ENCODE measurements at regions not wholly inside any gene's neighbourhood (a gene's known extent, or its start where the extent isn't known, plus 50 kb on each side); places are given as distances from the start of the nearest gene placed in this dataset.

DNA sequence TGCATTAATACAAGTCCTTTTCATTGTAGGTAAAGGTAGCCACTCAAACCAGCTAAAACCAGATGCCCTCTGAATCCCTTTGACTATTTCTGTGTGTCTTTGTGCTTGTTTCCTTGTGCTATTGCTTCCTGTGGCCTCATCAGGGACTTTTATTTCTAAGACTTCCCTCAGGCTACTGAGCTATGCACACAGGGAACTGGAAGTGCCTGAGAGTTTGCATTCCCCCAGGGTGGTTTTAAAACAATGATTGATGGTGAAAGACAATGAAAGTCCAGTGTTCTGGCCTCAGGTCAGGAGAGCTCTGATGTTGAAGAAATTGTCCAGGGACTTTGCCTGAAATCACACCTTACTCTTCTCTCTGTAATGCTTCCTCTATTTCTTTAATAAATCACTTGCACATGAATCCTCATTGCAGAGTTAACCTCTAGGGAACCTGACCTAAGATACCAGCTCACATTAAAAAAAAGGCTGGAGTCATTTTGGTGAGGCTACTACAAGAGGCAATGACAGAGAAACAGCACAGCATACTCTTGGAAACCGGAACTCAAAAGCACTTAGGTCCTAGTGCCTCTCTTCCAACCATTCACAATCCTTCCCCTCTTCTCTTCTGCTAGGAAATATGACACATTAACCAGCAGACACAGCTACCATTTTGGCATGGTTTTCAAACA is 158.1 kb upstream of the NREP start:
- Mint-ChIP-seq H3K36me3 (ENCODE audit: low read depth) (no peaks in the 10 kb centered on the region), H3K4me3 (no peak overlapping the region), H3K27me3 (ENCODE audit: low read depth) (no peaks in the 10 kb centered on the region), H3K9me3 (peaks cover 8% of the 10 kb centered on the region), H3K4me1 (peaks cover 7% of the 10 kb centered on the region), H3K27ac (ENCODE audit: unreplicated experiment) (no peak overlapping the region)
- TF ChIP-seq, protein P1, sequence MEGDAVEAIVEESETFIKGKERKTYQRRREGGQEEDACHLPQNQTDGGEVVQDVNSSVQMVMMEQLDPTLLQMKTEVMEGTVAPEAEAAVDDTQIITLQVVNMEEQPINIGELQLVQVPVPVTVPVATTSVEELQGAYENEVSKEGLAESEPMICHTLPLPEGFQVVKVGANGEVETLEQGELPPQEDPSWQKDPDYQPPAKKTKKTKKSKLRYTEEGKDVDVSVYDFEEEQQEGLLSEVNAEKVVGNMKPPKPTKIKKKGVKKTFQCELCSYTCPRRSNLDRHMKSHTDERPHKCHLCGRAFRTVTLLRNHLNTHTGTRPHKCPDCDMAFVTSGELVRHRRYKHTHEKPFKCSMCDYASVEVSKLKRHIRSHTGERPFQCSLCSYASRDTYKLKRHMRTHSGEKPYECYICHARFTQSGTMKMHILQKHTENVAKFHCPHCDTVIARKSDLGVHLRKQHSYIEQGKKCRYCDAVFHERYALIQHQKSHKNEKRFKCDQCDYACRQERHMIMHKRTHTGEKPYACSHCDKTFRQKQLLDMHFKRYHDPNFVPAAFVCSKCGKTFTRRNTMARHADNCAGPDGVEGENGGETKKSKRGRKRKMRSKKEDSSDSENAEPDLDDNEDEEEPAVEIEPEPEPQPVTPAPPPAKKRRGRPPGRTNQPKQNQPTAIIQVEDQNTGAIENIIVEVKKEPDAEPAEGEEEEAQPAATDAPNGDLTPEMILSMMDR (conservative IDR thresholded peaks at IDR 0.05), result no peak
- DNase-seq (ENCODE audit: low read depth, low spot score), result no peak

DNA sequence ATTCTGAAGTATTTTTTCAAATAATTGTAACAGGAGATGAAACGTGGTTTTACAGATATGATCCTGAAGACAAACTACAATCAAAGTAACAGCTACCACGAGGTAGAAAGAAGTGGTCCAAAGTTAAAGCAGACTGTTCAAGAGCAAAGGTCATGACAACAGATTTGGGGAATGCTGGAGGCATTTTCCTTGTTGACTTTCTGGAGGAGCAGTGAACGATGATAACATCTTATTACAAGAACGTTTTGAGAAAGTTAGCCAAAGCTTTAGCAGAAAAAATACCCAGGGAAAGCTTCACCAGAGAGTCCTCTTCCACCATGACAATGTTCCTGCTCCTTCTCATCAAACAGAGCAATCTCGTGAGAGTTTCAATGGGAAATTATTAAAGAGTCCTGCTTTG is 145.4 kb upstream of the NREP start:
- Mint-ChIP-seq H3K4me1 (no peaks in the 10 kb centered on the region), H3K4me3 (no peak overlapping the region), H3K27me3 (ENCODE audit: low read depth) (no peaks in the 10 kb centered on the region), H3K27ac (ENCODE audit: unreplicated experiment) (no peak overlapping the region), H3K9me3 (peaks cover 15% of the 10 kb centered on the region), H3K36me3 (ENCODE audit: low read depth) (peaks cover 2% of the 10 kb centered on the region)
- no peak for DNase-seq (ENCODE audit: low read depth, low spot score)
- TF ChIP-seq, protein P1 (conservative IDR thresholded peaks at IDR 0.05), result no peak

DNA sequence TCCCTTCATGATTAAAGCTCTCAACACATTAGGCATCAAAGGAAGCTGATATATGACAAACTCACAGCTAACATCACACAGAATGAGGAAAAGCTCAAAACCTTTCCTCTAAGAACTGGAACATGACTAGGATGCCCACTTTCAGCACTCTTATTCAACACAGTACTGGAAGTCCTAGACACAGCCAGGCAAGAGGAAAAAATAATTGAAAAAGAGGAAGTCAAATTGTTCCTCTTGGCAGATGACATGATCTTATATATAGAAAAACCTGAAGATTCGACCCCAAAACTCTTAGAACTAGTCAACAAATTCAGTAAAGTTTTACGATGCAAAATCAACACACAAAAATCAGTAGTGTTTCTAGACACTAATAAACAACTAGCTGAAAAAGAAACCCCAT is 144.3 kb upstream of the NREP start:
- Mint-ChIP-seq H3K4me1 (no peaks in the 10 kb centered on the region), H3K27ac (ENCODE audit: unreplicated experiment) (no peak overlapping the region), H3K27me3 (ENCODE audit: low read depth) (no peaks in the 10 kb centered on the region), H3K36me3 (ENCODE audit: low read depth) (peaks cover 2% of the 10 kb centered on the region), H3K9me3 (peaks cover 15% of the 10 kb centered on the region), H3K4me3 (no peak overlapping the region)
- TF ChIP-seq, protein P1 (conservative IDR thresholded peaks at IDR 0.05), result no peak
- DNase-seq (ENCODE audit: low read depth, low spot score), result no peak

DNA sequence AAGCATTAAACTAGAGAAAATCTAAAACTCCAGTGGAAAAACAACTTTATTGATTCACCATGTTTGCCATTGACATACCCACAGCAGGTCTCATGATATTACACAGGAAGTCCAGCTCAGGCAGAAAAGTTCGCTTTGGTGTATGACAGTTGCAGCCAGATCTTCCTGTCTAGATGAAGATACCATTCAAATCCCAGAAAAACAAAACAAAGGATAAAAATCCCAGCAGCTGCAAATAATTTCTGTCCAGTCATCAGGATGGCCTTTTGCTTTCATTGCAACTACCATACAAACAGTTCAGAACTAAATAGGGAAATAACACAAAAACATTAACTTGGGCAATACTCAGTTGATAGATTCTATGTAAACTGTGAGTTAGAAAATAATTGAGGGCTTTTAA is 136.0 kb upstream of the NREP start:
- DNase-seq (ENCODE audit: low read depth, low spot score), result no peak
- no peaks in the 10 kb centered on the region for H3K4me1 Mint-ChIP-seq
- H3K36me3 Mint-ChIP-seq (ENCODE audit: low read depth), result peaks cover 6% of the 10 kb centered on the region
- H3K27ac Mint-ChIP-seq (ENCODE audit: unreplicated experiment), result no peak overlapping the region
- no peaks in the 10 kb centered on the region for H3K27me3 Mint-ChIP-seq (ENCODE audit: low read depth)
- TF ChIP-seq, protein P1 (conservative IDR thresholded peaks at IDR 0.05), result no peak
- H3K4me3 Mint-ChIP-seq, result no peak overlapping the region
- peaks cover 12% of the 10 kb centered on the region for H3K9me3 Mint-ChIP-seq

DNA sequence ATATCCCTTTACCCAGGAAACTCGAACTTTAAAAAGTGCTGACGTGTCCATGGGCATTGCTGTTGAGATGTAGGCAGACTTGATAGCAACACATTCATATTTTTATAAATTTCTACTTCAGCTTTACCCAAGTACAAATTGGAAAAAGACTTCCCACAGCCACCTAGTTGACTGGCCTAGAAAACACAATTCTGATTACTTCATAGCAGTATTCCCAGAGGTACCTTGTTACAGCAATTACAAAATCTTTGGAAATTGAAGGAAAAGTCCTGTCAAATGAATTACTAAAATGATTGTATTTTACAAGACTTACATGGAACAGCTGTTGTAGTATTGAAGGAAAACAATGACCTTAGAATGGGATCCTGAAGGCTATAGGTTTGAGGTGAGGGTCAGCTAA is 130.7 kb upstream of the NREP start:
- peaks cover 13% of the 10 kb centered on the region for H3K9me3 Mint-ChIP-seq
- H3K27ac Mint-ChIP-seq (ENCODE audit: unreplicated experiment), result no peak overlapping the region
- no peaks in the 10 kb centered on the region for H3K4me1 Mint-ChIP-seq
- no peak for DNase-seq (ENCODE audit: low read depth, low spot score)
- H3K4me3 Mint-ChIP-seq, result no peak overlapping the region
- TF ChIP-seq, protein P1 (conservative IDR thresholded peaks at IDR 0.05), result no peak
- no peaks in the 10 kb centered on the region for H3K27me3 Mint-ChIP-seq (ENCODE audit: low read depth)
- peaks cover 6% of the 10 kb centered on the region for H3K36me3 Mint-ChIP-seq (ENCODE audit: low read depth)
